HG02884 (cell line): ENCODE measurements at regions not wholly inside any gene's neighbourhood (a gene's known extent, or its start where the extent isn't known, plus 50 kb on each side); places are given as distances from the start of the nearest gene placed in this dataset.
"Not testable (repeated sequence)": the region's sequence is repeated elsewhere in the genome, so short reads cannot be mapped to it uniquely, and the experiment has no call there.

Experiments
- ATAC-seq: cut with Tn5 transposase; IDR thresholded peaks from one replicate; pipeline ENCODE4 v1.9.1; 2021; ENCODE audit warnings: mild to moderate bottlenecking, moderate library complexity; ENCODE audit not compliant: unreplicated experiment

DNA sequence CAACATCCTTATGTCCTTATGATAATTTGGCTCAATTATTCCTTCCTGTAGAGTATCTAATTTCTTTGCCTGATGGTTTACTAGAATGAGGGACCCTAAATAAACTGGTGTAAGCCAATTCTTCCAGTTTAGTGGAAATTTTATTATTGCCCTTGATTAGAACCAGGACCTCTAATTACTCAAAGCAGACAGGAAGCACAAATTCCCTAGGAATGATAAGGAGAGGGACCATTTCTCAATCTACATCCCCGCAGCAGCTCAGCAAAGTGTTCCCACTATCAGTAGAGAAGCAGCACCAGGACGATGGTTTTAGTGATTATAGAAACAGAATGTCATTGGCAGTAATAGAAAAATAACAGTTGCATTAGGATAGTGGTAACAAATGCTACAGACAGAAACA is 97.1 kb downstream of the PLPPR4 start:
- ATAC-seq, result no peak

GRCh38 chr1:99363531-99363930 is 99.2 kb downstream of the PLPPR4 start:
- no peak for ATAC-seq

DNA sequence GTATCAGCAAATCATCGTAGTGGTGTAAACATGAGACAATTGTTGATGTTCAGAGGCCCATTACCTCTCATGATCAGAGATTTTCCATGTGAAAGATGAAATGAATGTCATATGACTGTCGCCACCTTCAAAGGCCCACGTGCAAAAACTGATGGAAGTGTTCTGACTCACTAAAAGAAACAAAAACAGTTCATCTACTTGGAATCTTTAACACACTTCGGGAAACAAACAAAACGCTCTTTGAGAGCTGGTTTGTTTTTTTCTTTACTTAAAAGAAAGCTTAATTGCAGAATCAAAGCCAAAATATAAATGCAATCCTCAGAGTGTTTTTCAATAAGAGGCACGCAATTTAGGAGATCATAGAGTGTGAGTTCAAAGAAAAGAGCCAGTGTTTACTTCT is 100.8 kb downstream of the PLPPR4 start:
- no peak for ATAC-seq

DNA sequence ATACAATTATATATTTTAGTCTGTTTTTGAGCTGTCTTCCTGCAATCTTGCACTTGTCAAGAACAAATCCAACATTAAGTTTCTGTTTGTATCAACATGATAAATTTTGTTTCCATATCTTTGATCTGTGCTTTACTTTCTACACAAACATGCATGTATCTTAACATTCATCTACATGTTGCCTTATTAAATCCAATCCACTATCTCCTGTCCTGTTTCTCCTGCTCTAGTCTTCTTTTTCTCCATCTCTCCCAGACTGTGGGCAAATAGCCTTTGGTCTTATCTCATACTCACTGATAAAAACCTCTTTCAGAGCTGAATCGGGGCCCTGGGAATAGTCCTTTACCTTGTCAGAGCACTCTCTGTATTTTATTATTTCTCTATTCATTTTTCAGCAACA is 101.3 kb downstream of the PLPPR4 start:
- no peak for ATAC-seq

DNA sequence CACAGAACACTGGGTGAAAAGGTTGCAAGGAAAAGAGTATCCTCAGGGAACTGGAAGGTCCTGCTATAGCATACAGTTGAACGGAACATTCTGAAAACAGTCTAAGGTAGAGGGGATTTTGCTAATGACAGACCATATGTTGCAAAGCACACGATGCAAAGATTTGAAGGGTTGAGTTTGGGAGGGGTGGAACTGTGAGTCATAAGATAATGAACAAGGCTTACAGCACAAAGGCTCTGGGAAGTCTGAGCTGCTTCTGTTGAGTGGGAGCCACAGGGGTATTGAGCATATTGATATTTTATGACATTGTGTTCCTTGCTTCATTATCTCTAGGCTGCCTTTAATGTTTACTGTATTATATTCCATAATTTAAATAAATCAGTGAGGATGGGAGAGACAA is 104.9 kb downstream of the PLPPR4 start:
- no peak for ATAC-seq

DNA sequence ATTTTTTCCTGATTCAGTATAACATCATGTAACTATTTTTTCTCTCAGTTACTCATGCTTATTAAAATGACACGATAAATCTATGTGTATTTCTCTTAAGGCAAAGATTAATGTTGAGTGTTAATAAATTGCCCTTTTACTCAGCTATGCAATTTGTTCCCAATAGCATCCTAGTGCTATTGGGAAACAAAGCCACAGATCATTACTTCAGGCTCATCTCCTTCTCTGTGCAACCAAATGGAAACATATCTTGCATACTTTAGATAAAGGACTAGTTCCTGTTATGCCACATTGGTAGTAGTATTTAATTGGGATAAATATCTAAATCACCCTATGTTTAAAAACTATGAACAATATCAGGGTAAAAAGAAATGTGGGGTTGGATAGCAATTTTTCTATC is 106.2 kb downstream of the PLPPR4 start:
- ATAC-seq, result no peak

DNA sequence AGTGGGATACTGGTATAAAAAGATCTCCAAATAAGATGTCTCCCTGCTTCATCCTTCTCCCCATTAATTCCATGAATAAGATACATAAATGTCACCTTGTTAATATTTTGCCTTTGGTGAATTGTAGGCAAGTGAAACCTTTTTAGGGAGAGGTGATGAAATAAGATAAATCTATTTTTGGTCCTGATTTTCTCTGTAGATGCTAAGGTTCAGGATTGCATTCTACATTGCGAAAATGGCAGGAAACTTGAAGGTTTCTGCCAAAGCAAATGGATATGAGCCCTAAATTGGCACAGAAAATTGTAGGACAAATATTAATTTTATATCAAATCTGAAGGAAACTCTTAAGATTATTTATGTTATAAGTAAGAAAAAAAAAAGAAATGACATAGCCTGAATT is 107.1 kb downstream of the PLPPR4 start:
- no peak for ATAC-seq

DNA sequence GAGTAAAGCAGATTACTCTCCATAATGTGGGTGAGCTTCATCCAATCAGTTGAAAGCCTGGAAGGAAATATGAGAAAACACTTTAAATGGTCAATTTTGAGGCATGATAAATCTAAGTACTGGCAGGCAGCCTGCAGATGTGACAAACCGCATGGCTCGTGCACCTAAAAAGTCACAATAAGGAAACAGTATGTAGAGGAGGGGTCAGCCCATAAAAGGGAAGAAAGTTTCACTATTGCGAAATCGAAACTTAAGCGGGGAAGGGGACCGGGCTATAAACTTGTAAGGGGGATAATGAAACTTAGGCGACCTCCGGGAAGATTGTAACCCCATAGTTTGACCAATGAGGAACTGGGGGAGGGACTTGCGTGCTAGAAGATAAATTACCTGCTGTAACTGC is 109.8 kb downstream of the PLPPR4 start:
- no peak for ATAC-seq

DNA sequence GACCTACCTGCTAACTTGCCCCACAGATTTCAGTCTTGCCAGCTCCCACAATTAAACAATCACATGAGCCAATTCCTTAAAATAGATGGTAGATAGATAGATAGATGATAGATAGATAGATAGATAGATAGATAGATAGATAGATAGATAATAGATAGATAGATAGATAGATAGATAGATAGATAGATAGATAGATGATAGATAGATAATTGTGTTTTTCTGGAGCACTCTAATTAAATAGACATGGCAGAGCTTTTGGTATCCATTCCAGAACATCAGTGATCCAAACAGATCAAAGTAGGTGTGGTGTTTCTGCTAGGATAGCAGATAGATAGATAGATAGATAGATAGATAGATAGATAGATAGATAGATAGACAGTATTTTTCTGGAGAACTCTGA is 110.4 kb downstream of the PLPPR4 start:
- not testable (repeated sequence) for ATAC-seq

GRCh38 chr1:99384021-99384420 is 119.7 kb downstream of the PLPPR4 start:
- ATAC-seq, result no peak

GRCh38 chr1:99385852-99386251 is 121.6 kb downstream of the PLPPR4 start:
- no peak for ATAC-seq

- no peak for ATAC-seq
Observed at GRCh38 chr1:99396389-99396788, 132.1 kb downstream of the PLPPR4 start.

DNA sequence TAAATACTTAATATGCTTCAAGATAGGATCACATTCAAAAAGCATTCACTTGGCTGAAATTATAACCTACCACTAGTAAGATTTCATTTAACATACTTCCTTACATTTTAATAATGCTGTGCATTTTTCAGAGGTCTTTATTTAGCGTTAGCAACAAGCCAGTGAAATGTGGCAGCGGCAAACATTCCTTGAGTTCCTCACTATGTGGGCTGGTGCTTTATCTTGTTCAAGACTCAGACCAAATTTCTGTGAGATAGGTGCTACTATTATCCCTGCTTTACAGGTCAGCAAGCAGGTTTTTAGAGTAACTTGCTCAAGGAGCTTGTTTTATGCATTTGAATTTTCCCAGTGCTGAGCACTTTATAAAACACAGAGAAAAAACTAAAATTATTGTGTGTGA is 132.7 kb downstream of the PLPPR4 start:
- ATAC-seq, result no peak

GRCh38 chr1:99397863-99398262 is 133.6 kb downstream of the PLPPR4 start:
- no peak for ATAC-seq

DNA sequence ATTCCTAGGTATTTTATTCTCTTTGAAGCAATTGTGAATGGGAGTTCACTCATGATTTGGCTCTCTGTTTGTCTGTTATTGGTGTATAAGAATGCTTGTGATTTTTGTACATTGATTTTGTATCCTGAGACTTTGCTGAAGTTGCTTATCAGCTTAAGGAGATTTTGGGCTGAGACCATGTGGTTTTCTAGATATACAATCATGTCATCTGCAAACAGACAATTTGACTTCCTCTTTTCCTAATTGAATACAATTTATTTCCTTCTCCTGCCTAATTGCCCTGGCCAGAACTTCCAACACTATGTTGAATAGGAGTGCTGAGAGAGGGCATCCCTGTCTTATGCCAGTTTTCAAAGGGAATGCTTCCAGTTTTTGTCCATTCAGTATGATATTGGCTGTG is 137.3 kb downstream of the PLPPR4 start:
- ATAC-seq, result not testable (repeated sequence)

GRCh38 chr1:99404399-99404798 is 140.1 kb downstream of the PLPPR4 start:
- ATAC-seq, result not testable (repeated sequence)

- ATAC-seq, result not testable (repeated sequence)
Observed at GRCh38 chr1:99405325-99405724, 141.0 kb downstream of the PLPPR4 start.

DNA sequence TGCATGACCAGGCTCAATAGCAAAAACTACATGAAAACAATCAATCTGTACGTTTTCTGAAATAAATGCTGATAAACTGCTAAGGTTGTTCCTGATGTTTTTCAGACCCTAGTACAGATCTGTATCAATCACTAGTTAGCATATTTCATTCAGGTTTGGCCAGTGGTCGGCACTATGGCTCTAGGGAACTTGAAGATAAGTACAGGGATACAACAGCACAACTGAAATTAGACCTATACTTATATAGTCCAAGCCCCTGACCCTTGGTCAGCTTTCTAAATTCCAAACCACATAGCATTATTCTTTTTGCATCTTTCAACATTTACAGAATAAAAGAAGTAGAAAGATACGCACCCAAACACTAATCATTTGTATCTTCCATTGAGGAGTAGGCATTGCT is 142.7 kb downstream of the PLPPR4 start:
- no peak for ATAC-seq

- no peak for ATAC-seq
Observed at GRCh38 chr1:99424087-99424486, 159.8 kb downstream of the PLPPR4 start.

DNA sequence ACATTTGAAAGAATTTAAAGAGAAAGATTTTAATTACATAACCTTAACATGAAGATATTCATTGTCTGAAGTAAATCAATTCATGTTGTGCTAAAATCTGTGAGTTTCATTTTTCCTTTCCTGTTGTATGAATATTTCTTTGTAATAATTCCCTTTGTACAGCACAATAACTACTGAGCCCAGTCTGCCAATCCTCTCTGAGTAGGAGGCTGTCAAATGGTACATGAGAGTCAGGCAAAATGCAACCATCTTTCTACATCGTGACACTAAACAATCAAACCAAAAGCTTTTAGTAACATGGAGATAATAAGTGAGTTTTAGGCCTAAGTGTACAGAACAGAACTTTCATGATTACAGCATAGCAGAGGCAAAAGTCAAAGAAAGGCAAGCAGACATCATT is 165.5 kb downstream of the PLPPR4 start:
- no peak for ATAC-seq

DNA sequence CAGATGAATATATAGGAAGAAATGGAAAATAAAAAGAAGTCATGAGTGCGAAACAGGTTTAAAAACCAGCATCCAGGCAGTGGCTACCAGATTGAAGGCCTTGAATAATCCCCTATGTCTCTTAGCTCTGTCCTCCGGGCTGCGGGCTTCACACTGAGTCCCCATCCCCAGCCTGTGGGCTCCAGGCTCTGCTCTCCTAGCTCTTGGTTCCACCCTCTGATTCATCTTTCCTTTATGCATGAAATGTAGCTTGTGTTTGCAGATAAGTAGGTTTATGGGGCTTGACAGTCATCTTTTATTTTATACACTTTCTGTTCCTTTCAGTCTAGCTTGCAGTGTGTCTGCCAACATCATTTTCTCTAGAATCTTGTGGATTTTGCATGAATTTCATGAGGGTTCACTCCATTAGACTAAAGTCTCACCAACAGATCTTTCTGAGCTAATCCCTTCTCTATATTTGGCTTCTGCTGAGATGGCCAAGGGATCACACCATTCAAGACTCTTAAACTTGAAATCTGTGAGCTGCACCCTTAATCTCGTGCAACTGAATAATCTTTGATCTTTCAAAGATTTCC is 174.5 kb downstream of the PLPPR4 start:
- no peak for ATAC-seq

DNA sequence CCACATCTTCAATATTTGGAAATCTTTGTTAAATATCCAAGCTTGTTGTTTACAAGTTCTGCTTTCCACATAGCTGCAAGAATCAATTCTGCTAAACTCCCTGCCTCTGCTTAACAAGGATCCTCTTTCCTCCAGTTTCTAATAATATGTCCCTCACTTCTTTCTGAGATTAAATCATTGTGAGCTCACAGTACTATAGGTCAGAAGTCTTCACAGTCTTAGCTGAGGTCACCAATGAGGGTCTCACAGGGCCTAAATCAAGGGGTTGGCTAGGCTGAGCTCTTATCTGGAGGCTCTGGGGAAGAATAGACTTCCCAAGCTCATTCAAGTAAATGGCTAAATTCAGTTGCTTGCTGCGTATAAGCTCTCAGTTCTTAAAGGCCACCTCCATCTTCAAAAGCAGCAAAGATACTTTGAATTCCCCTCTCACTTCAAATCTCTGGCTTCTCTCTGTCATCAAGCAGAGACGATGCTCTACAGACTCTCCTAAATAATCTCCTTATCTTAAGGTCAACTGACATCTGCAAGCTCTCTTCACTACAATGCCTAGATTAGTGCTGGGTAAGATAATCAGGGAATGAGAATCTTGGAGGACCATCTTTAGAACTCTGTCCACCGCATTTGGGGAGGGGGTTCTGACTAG is 175.3 kb downstream of the PLPPR4 start:
- ATAC-seq, result no peak
